GM19035 (cell line): ENCODE measurements at regions not wholly inside any gene's neighbourhood (a gene's known extent, or its start where the extent isn't known, plus 50 kb on each side); places are given as distances from the start of the nearest gene placed in this dataset.
"Not testable (repeated sequence)": the region's sequence is repeated elsewhere in the genome, so short reads cannot be mapped to it uniquely, and the experiment has no call there.

ENCODE experiments used
- ATAC-seq: cut with Tn5 transposase; IDR thresholded peaks from one replicate; pipeline ENCODE4 v1.9.1; 2021; ENCODE audit not compliant: unreplicated experiment

DNA sequence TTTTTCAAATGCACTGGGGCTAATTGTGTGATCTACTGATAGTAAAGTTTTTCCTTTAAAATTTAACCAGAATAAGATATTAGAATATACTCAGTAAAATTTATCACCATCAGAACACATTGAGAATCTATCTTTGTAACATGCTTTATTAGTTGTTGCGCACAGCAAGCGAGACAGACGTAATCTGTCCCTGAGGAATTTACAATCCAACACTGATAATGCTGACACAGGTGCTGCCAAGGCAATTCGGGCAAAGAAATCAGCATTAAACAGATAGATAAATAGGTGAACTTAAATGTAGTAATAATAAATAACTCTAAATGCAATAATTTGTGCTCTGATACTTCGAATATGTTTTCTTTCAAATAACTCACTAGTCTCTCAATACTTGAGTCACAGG is 607.2 kb downstream of the HTR1B start:
- no peak for ATAC-seq

GRCh38 chr6:76852776-76853175 is 610.5 kb downstream of the HTR1B start:
- ATAC-seq = no peak

DNA sequence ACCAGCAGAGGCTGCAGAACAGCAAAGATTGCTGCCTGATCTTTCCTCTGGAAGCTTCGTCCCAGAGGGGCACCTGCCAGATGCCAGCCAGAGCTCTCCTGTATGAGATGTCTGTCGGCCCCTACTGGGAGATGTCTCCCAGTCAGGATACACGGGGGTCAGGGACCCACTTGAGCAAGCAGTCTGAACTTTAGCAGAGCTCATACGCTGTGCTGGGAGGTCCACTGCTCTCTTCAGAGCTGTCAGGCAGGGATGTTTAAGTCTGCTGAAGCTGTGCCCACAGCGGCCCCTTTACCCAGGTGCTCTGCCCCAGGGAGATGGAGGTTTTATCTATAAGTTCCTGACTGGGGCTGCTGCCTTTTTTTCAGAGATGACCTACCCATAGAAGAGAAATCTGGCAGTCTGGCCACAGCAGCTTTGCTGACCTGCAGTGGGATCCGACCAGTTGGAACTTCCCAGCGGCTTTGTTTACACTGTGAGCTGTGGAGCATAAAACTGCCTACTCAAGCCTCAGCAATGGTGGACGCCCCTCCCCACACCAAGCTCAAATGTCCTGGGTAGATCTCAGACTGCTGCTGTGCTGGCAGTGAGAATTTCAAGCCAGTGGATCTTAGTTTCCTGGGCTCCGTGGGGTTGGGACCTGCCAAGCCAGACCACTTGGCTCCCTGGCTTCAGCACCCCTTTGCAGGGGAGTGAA is 613.9 kb downstream of the HTR1B start:
- not testable (repeated sequence) for ATAC-seq

DNA sequence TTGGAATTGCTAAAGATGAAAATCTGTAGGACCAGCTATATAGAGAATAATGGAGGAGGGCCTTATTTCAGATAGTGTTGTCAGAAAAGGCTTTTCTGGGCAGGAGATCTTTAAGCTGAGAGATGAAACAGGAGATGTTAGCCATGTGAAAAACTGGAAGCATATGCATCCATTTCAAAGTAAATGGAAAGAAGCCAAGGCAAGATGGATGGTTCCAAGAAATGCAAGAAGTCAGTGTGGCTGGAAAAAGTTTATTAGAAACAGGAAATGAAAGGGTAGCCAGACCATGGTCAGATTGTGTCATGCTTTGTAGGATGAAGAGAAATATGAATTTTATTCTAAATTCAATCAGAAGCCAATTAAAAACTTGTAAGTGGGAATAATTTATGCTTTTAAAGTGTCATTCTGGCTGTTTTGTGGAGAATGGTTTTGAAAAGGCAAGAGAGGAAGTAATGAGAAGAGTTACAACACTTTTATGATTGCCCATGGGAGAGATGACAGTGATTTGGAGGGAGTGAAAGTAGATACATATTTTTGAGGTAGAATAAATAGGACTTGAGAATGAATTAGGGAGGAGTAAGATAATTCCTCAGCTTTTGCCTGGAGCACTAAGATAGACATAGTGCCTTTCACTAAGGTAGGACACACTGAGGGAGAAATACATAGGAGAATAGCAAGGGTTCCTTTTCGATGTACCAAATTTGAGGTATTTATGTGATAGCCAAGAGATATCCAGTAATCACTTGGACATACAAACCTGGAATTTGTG is 620.1 kb downstream of the HTR1B start:
- ATAC-seq = no peak

- no peak for ATAC-seq
Measured at GRCh38 chr6:76840865-76841264, 622.4 kb downstream of the HTR1B start.

DNA sequence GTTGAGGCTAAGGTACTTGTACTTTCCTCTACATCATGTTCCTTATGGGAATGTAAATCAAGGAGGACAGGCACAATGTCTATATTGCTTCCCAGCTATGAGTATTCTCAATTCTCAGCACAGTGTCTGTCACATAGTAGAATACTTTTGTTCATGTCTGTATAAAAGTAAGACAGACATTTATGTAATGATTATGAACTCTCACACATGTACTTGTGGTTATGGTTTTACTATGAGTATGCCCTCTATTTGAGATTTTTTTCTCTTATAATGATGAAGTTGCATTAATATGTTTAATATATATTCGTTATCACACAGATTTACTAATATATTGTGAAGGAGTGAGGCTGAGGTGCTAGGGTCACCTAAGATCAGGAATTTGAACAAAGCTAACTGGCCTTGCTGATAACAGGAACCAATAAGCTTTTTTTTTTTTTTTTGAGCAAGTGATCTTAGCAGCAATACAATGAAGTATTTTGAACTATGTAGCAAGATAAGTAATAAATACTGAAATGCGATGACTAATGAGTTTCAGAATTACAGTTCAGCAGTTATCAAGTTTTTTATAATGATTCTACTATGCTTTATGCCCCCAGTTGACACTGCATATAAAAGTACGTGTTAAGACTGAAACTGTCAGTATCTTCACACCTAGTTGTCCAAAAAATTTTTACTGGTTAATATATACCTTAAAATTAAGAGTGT is 623.1 kb downstream of the HTR1B start:
- no peak for ATAC-seq

DNA sequence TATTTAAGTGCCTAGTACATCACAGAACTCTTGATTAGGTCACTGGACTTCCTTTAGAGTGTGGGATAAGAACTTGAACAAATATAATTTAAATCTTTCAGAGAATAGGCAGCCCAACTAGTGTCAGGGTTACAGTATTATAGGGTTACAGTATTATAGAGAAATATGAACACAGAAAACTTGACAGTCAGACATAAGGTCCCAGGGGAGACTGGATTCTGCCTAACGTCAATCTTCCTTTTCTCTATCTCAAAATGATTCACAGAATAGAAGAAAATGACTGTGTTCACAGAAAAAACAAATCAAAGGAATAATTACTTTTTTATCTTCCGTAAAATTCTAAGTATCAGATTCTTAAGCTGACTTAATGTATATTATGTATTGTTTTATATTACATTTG is 623.8 kb downstream of the HTR1B start:
- no peak for ATAC-seq

DNA sequence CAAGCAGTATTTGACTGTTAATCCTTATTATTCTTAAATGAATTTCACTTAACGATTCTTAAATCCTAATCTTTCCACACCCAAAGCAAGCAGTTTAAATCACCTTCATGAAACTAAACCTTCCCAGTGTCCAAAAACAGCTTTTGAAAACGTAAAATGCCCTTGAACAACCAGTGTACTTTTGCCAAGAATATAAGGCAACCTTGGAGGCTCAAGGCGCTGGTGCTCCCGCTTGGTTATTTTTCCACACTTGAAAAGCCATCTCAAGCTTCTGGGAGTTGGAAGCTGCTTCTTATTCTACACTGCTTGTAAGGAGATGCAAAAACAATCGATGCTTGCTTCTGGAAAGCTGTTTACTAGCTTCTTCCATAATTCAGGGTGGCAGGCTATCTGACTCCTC is 625.7 kb downstream of the HTR1B start:
- no peak for ATAC-seq

DNA sequence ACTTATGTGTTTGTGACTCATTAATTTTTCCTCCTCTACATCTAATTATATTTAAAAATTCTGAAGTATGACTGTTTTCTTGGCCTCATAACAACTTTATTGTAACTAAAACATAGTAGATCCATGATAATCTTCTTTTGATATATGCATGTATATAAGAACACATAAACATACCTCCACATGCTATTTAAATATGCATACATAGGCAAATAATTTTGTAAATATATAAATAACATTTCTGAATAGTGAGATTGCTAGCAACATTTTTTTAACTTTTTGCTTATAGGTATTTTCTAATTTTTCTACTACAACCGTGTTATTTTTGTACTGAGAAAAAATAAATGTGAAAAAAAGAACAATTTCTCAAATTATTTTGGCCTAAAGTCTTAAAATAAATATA is 627.6 kb downstream of the HTR1B start:
- ATAC-seq = no peak

- no peak for ATAC-seq
Measured at GRCh38 chr6:76835293-76835692, 628.0 kb downstream of the HTR1B start.

GRCh38 chr6:76834399-76834798 is 628.9 kb downstream of the HTR1B start:
- no peak for ATAC-seq

GRCh38 chr6:76831299-76831698 is 632.0 kb downstream of the HTR1B start:
- ATAC-seq = no peak

DNA sequence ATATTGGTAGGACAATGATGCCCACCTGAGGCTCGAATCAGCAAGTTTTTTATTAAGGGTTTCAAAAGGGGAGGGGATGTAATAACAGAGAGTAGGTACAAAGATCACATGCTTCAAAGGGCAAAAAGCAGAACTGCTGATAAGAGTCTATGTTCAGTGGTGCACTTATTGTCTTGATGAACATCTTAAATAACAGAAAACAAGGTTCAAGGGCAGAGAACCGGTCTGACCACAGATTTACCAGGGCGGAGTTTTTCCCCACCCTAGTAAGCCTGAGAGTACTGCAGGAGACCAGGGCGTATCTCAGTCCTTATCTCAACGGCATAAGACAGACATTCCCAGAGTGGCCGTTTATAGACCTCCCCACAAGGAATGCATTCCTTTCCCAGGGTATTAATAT is 639.7 kb downstream of the HTR1B start:
- not testable (repeated sequence) for ATAC-seq

DNA sequence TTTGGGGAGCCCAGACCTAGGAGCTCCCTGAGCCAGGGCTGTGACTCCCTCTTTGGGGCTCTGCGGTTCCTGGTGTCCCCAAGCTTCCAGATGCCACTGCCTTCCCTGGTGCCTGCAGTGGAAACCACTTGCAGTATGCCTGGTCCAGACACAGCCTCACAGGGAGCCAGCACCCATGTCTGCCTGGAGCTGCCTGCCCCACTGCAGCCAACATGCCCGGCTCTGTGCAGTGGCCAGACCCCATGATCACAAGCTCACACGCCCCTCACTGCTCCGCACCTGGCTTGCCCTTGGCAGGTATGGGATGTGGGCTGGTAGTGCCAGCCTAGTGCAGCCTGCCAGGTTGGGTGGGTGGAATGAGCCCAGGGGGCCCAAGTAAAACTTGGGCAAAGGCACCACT is 644.8 kb downstream of the HTR1B start:
- no peak for ATAC-seq

GRCh38 chr6:76817429-76817828 is 645.9 kb downstream of the HTR1B start:
- ATAC-seq = no peak

DNA sequence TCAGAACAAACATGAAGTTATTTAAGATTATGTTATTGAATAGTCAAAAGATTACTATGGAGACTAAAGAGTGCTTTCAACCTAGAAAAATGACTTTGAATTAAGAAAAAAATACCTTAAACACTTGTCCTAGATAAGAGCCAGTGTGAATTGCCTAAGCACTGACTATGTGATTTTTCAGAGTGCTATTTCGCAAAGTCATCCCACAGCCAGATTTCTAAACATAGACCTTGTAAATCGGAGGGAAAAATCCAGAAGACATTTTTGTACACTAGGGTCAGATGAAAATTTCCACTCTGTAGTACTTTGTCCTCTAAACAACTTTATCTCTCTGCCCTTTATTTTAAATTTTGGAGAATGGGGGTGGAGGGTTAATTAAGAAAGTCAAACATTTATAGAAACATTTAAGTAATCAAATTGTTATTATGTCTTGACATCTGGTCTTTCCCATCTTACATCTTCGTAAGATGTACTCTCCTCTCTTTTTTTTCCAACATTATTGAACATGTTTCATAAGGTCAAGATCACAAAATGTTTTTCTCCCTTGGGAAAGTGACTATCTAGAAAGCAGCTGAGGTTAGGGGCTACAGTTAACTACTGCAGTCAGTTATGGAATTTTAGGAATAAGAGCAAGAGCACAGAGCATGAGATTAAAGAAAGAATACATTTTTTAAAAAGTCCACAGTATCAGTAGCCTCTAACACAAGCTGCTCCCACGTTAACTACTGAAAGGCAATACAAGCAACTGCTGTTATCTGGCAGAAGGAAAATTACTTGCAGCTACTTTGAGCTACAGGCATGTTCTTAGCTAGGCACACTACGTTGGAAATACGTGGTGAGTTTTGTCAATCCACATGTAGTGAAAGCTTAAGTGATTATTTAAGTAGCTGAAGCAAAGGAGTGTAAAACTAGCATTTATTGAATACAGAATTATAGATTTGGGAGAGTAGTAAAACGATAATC is 648.5 kb downstream of the HTR1B start:
- no peak for ATAC-seq

DNA sequence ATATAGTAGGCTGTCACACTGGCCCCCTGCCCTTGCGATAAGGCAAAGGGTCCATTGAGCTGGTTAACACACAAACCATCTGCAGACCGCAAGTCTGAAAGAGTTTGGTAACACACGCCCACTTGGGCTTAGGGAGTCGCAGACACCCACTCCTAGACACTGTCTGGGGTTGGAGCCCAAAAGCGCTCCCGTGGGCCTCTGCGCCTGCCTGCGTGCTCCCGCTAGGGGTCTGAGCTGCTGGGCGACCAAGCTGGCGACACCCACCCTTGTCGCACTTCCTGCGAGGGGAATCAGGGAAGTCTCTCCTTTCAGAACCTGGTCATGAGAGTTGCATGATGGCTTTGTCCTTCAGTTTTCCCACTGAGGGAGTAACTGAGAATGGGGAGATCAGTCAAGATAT is 653.0 kb downstream of the HTR1B start:
- no peak for ATAC-seq

DNA sequence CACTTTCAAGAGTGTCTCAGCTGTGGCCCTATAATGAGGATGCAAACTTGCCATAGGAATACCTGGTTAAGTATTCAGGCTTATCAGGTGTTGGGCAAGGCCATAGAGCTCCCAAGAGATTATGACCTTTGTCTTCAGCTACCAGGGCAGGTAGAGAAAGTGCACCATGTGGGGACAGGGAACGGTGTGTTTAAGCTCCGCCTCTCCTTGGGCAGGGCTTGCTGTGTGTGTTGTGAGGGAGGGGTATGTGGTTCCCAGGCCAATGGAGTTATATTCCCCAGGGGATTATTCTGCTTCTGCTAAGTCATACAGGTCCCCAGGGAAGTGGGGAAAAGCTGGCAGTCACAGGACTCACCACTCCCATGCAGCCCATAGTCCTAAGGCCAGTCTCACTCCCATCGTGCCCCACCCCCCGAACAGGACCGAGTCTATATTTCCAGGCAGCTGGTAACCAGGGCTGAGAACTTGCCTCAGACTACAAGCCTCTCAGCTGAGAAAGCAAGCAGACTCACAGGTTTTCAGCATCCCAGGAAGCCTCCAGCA is 660.2 kb downstream of the HTR1B start:
- ATAC-seq = no peak

GRCh38 chr6:76792394-76792793 is 670.9 kb downstream of the HTR1B start:
- ATAC-seq = no peak

DNA sequence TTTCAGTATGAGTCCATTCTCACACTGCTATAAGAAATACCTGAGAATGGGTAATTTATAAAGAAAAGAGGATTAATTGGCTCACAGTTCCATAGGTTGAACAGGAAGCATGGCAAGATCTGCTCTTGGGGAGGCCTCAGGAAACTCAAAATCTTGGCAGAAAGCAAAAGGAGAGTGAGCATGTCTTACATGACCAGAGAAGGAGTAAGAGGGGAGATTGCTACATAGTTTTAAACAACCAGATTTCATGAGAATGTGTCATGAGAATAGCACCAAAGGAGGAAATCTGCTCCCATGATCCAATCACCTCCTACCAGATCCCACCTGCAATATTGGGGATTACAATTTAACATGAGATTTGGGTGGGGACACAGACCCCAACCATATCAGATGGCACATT is 672.4 kb downstream of the HTR1B start:
- no peak for ATAC-seq
